Neural cell (in vitro differentiated cells): ENCODE measurements at regions not wholly inside any gene's neighbourhood (a gene's known extent, or its start where the extent isn't known, plus 50 kb on each side); places are given as distances from the start of the nearest gene placed in this dataset.

Experiments
- H2AFZ ChIP-seq: fragments of 200-600, 300-800 bp; sonication (generic), shearing (Covaris generic); 2 replicates; pipeline ENCODE4 v1.6.0; 2014; ENCODE audit warnings: low read depth, mild to moderate bottlenecking, antibody characterized with exemption, low read length, moderate library complexity
- H3F3A ChIP-seq: fragments of 200-600 bp; shearing (Covaris generic); 2 replicates; pipeline ENCODE4 v1.6.1; 2016; ENCODE audit warnings: mild to moderate bottlenecking, moderate library complexity, mixed read lengths, antibody characterized with exemption, low read length; ENCODE audit not compliant: insufficient read depth, poor library complexity, severe bottlenecking
- H3K27ac ChIP-seq: fragments of 200-600, 300-800 bp; sonication (generic), shearing (Covaris generic); 2 replicates; pipeline ENCODE4 v1.5.1; 2014; ENCODE audit warnings: mild to moderate bottlenecking, low read length, moderate library complexity
- H3K27me3 ChIP-seq: fragments of 300-800, 200-600 bp; sonication (generic), shearing (Covaris generic); 2 replicates; pipeline ENCODE4 v1.6.0; 2014; ENCODE audit warnings: mild to moderate bottlenecking, low read depth, low read length, moderate library complexity; ENCODE audit not compliant: insufficient read depth
- H3K36me3 ChIP-seq: fragments of 300-800, 200-600 bp; sonication (generic), shearing (Covaris generic); 2 replicates; pipeline ENCODE4 v1.5.1; 2014; ENCODE audit warnings: mild to moderate bottlenecking, antibody characterized with exemption, low read length, moderate library complexity; ENCODE audit not compliant: insufficient read depth
- H3K4me2 ChIP-seq: fragments of 300-800, 200-600 bp; sonication (generic), shearing (Covaris generic); 2 replicates; pipeline ENCODE4 v1.6.0; 2014; ENCODE audit warnings: mild to moderate bottlenecking, low read length
- H3K4me3 ChIP-seq: fragments of 300-800, 200-600 bp; sonication (generic), shearing (Covaris generic); 2 replicates; pipeline ENCODE4 v1.5.1; 2014; ENCODE audit warnings: mild to moderate bottlenecking, low read length, moderate library complexity
- H3K79me2 ChIP-seq: fragments of 200-600 bp; shearing (Covaris generic); replicated peaks from 2 replicates; pipeline ENCODE4 v1.6.0; 2014; ENCODE audit warnings: mild to moderate bottlenecking, low read length, moderate library complexity; ENCODE audit not compliant: insufficient read depth
- H3K9ac ChIP-seq: fragments of 300-800, 200-600 bp; sonication (generic), shearing (Covaris generic); 2 replicates; pipeline ENCODE4 v1.6.1; 2016; ENCODE audit warnings: mild to moderate bottlenecking, low read length, mixed read lengths
- H3K9me2 ChIP-seq: fragments of 200-600 bp; shearing (Covaris generic); 2 replicates; pipeline ENCODE4 v1.6.1; 2016; ENCODE audit warnings: mild to moderate bottlenecking, low read length, mixed read lengths; ENCODE audit not compliant: insufficient read depth
- H3K9me3 ChIP-seq: fragments of 200-600, 300-800 bp; sonication (generic), shearing (Covaris generic); 2 replicates; pipeline ENCODE4 v1.6.1; 2016; ENCODE audit warnings: mild to moderate bottlenecking, mixed run types, low read length, moderate library complexity, mixed read lengths
- H4K20me1 ChIP-seq: fragments of 200-600 bp; shearing (Covaris generic); 2 replicates; pipeline ENCODE4 v1.6.1; 2016; ENCODE audit warnings: mild to moderate bottlenecking, mixed run types; ENCODE audit not compliant: insufficient read depth
- CTCF ChIP-seq: fragments of 450-650 bp; IDR thresholded peaks from 2 replicates; pipeline ENCODE4 v1.5.1; 2014; ENCODE audit warnings: antibody characterized with exemption, mild to moderate bottlenecking, moderate library complexity; ENCODE audit not compliant: poor library complexity, severe bottlenecking
- EP300 ChIP-seq: fragments of 450-650 bp; conservative IDR thresholded peaks from 2 replicates; pipeline ENCODE4 v1.6.1; 2014; ENCODE audit warnings: antibody characterized with exemption, mild to moderate bottlenecking, moderate library complexity; ENCODE audit not compliant: poor library complexity, severe bottlenecking
- EZH2 ChIP-seq: fragments of 200-600, 300-800 bp; shearing (Covaris generic), sonication (generic); IDR thresholded peaks from 2 replicates; pipeline ENCODE4 v1.6.1; 2014; ENCODE audit warnings: antibody characterized with exemption, low read length, borderline replicate concordance, mild to moderate bottlenecking; ENCODE audit not compliant: insufficient read depth, poor library complexity, severe bottlenecking
- MXI1 ChIP-seq: fragments of 450-650 bp; conservative IDR thresholded peaks from 2 replicates; pipeline ENCODE4 v1.6.1; 2014; ENCODE audit warnings: antibody characterized with exemption, mild to moderate bottlenecking; ENCODE audit not compliant: poor library complexity, severe bottlenecking
- POLR2AphosphoS5 ChIP-seq: IDR thresholded peaks from 2 replicates; pipeline ENCODE4 v1.6.1; 2012
- RAD21 ChIP-seq: fragments of 450-650 bp; conservative IDR thresholded peaks from 2 replicates; pipeline ENCODE4 v1.6.1; 2014; ENCODE audit warnings: antibody characterized with exemption, mild to moderate bottlenecking, moderate library complexity
- REST ChIP-seq: IDR thresholded peaks from 2 replicates; pipeline ENCODE4 v1.6.1; 2012; ENCODE audit warnings: borderline replicate concordance
- SMC3 ChIP-seq: fragments of 450-650 bp; conservative IDR thresholded peaks from 2 replicates; pipeline ENCODE4 v1.6.1; 2014; ENCODE audit warnings: antibody characterized with exemption, mild to moderate bottlenecking, moderate library complexity; ENCODE audit not compliant: poor library complexity
- TAF1 ChIP-seq: IDR thresholded peaks from 2 replicates; pipeline ENCODE4 v1.6.1; 2012; ENCODE audit warnings: low read depth

- Histone ChIP-seq H3K4me3 (no peak overlapping the region), H3K9me2 (no peaks in the 10 kb centered on the region), H3K9ac (no peak overlapping the region), H3K36me3 (no peaks in the 10 kb centered on the region), H3K27ac (no peak overlapping the region), H2AFZ (no peak overlapping the region), H3K27me3 (no peaks in the 10 kb centered on the region), H3F3A (no peaks in the 10 kb centered on the region), H3K9me3 (no peaks in the 10 kb centered on the region), H3K79me2 (no peaks in the 10 kb centered on the region), H4K20me1 (no peaks in the 10 kb centered on the region), H3K4me2 (no peak overlapping the region)
- TF ChIP-seq TAF1 (no peak), POLR2AphosphoS5 (no peak), RAD21 (no peak), EZH2 (no peak), CTCF (no peak), REST (no peak), EP300 (no peak)
These were observed 163.7 kb upstream of the ZBED5 start for GRCh38 chr11:11021563-11021962.

- Histone ChIP-seq H3K79me2 (no peaks in the 10 kb centered on the region), H2AFZ (no peak overlapping the region), H3K36me3 (no peaks in the 10 kb centered on the region), H3F3A (no peaks in the 10 kb centered on the region), H3K9ac (no peak overlapping the region), H3K27me3 (no peaks in the 10 kb centered on the region), H3K4me2 (no peak overlapping the region), H3K9me2 (no peaks in the 10 kb centered on the region), H3K9me3 (no peaks in the 10 kb centered on the region), H3K4me3 (no peak overlapping the region), H3K27ac (no peak overlapping the region), H4K20me1 (no peaks in the 10 kb centered on the region)
- no peak for TF ChIP-seq POLR2AphosphoS5
- TF ChIP-seq MXI1: no peak
These were observed 162.9 kb upstream of the ZBED5 start for GRCh38 chr11:11020747-11021149.

- Histone ChIP-seq H3K36me3 (no peaks in the 10 kb centered on the region), H3K27ac (no peak overlapping the region), H3K27me3 (no peaks in the 10 kb centered on the region), H3F3A (no peaks in the 10 kb centered on the region), H2AFZ (no peak overlapping the region), H3K9me3 (no peaks in the 10 kb centered on the region), H3K4me2 (no peak overlapping the region), H4K20me1 (no peaks in the 10 kb centered on the region), H3K9me2 (no peaks in the 10 kb centered on the region), H3K9ac (no peak overlapping the region), H3K4me3 (no peak overlapping the region), H3K79me2 (no peaks in the 10 kb centered on the region)
- TF ChIP-seq SMC3: no peak
- TF ChIP-seq CTCF: no peak
- no peak for TF ChIP-seq REST
- TF ChIP-seq MXI1: no peak
- TF ChIP-seq TAF1: no peak
- no peak for TF ChIP-seq RAD21
- TF ChIP-seq POLR2AphosphoS5: no peak
- no peak for TF ChIP-seq EZH2
These were observed 162.4 kb upstream of the ZBED5 start for GRCh38 chr11:11020219-11020726.
